ENCODE measurements at regions not wholly inside any gene's neighbourhood (a gene's known extent, or its start where the extent isn't known, plus 50 kb on each side); places are given as distances from the start of the nearest gene placed in this dataset.
"Not testable (repeated sequence)": the region's sequence is repeated elsewhere in the genome, so short reads cannot be mapped to it uniquely, and the experiment has no call there.

GRCh38 chr18:39489431-39489830 is 1923.8 kb upstream of the CELF4 start:
- DNase-seq (ENCODE audit: extremely low read depth in 1 of 11, low read depth in 9 of 11, low spot score in 4 of 11), result no peak

GRCh38 chr18:39487932-39488331 is 1922.3 kb upstream of the CELF4 start:
- DNase-seq (ENCODE audit: extremely low read depth in 1 of 11, low read depth in 9 of 11, low spot score in 4 of 11), result no peak

DNA sequence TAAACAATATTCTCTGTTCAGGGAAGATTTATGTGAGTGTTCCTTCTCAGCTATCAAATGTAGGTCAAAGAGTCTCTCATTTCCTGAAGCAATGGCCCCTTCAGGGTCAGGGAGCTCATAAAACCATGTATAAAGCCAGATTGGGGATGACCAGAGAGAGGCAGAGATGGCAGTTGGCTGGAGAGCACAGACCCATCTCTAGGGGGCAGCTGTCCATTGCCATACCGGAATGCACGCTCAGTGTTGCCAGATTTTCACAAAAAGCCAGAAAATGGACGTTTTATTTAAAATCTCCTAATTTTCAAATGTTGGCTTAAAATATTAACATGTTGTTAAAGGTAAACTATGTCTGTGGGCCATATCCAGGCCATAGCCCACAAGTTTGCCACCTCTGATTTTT is 1920.7 kb upstream of the CELF4 start:
- DNase-seq (ENCODE audit: extremely low read depth in 1 of 11, low read depth in 9 of 11, low spot score in 4 of 11), result no peak

DNA sequence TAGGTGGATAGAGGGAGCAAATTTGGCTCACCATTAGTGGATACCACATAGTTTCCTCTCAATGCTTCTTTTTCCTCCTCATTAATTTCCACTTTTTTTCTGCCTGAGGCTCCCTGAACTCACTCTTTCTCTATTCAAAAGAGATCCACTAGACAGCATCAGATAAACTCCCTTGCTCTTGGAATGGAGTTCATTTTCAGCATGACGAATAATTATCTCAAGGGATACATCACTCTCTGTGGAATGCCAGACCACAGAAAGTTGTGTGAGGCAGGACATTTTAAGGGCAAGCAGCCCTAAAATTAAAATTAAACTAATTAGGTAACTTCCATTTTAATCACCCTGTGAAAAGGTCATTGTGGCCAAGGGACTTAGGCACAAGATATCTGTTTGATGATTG is 1920.1 kb upstream of the CELF4 start:
- no peak for DNase-seq (ENCODE audit: extremely low read depth in 1 of 11, low read depth in 9 of 11, low spot score in 4 of 11)

- no peak for DNase-seq (ENCODE audit: extremely low read depth in 1 of 11, low read depth in 9 of 11, low spot score in 4 of 11)
These were observed 1915.7 kb upstream of the CELF4 start for GRCh38 chr18:39481281-39481680.

DNA sequence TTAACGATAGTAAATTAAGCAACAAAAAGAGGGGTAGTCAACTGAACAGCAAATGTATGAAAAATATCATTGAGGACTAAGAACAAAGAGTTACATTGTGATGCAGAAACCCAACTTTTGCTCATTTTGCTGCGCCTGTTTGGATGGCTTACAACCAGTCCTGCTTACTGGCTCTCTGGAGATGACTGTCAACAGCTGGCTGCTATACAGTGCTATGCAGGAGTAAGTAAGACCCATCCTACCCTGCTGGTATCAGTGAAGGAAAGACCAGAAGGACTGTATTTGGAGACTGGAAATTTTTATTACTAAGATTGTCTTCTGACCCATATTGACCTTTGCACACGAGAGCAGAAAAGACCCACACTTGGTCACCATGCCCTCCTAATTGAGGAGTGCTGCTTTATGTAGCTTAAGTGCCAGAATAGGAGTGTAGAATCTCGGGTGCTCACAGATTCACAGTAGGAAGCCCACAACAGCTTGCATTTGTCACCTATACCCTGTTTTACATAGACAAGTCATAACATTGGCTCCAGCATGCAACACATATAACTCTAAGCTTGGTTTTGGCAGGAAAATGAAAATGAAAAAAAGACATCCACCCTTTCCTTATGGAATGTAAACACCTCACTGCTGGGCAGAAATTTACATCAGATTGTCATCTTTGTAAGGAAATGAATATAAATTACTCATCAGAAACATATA is 1915.0 kb upstream of the CELF4 start:
- no peak for DNase-seq (ENCODE audit: extremely low read depth in 1 of 11, low read depth in 9 of 11, low spot score in 4 of 11)

DNA sequence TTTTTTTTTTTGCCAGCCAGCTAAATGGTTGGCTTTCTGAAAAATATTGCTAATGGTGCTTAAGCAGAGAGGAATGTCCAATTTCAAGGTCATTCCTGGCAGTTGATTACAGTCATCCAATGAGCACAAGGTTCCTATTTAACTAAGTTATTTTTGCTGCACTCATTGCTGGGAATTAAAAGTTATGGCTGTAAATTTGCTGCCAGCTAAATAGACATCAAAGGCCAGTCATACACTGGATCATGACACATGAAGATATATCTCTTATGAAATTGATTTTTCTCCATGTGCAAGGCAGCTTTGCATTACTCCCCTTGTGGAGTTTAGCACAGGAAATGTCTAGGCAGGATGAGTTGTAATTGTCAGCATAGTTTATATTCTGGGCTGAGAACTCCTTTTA is 1898.4 kb upstream of the CELF4 start:
- DNase-seq (ENCODE audit: extremely low read depth in 1 of 11, low read depth in 9 of 11, low spot score in 4 of 11), result no peak

DNA sequence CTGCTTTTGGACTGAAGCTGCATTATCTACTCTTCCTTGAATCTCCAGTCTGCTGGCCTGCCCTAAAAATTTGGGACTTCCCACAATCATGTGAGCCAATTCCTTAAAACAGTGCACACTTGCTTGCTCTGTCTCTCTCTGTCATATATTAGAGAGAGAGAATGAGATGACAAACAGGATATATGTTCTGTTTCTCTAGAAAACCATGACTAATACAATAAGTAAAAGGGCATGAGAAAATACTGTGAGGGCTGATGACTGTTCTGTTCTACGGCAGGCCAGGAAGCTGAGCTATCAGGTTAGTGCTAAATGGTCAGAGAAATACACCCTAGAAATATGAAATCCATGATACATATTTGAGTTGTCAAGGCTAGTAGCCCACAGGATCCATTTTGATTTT is 1896.8 kb upstream of the CELF4 start:
- DNase-seq (ENCODE audit: extremely low read depth in 1 of 11, low read depth in 9 of 11, low spot score in 4 of 11), result no peak

DNA sequence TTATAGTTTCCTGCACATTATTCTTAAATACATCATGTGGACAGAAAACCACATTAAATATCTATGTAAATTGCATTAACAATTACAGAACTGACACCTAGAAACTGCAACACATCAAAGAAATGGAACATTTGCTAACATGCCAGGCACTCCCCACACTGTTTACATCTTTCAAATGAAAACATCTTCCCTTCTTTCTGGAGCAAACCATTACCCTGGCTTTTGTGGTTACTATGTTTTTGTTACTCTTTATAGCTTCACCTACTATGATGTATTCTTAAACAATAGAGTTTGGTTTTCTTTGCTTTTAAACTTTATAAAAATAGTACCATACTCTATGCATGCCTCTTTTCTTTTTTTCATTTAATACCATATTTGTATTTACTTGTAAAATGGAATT is 1894.5 kb upstream of the CELF4 start:
- no peak for DNase-seq (ENCODE audit: extremely low read depth in 1 of 11, low read depth in 9 of 11, low spot score in 4 of 11)

DNA sequence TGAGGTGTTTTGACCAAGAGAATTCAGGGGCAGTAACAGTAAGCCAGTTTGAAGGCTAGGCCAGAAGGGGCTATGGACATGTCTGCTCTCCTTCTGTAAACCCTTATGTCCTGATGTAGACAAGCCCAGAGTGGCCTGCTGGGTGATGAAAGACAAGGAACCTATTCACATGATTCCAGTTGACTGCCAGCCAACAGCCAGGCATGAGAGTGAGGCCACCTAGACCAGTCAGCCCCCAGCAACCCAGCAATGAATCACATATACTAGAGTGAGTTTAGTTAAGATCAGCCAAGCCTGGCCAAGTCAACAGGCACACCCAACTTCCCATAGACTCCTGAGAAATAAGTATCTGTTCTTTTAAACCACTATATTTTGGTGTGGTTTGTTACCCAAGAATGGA is 1889.7 kb upstream of the CELF4 start:
- DNase-seq (ENCODE audit: extremely low read depth in 1 of 11, low read depth in 9 of 11, low spot score in 4 of 11), result no peak

DNA sequence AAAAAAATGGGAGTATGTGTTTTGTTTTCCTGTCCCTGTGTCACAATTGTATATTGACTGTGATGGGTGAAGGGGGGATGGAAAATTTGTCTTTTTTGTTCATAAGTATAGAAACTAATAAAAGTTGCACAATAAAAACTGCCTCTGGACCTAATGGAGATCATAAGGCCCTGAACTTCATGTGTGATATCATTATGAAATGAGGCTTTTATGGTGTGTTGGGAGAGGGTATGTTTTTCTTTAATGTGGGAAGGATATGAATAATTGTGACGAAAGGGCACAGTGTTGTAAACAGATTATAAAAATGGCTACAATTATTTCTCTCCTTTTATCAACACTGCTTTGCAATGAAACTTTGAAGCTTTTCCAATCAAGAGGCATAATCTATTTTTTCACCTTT is 1889.3 kb upstream of the CELF4 start:
- DNase-seq (ENCODE audit: extremely low read depth in 1 of 11, low read depth in 9 of 11, low spot score in 4 of 11), result no peak

DNA sequence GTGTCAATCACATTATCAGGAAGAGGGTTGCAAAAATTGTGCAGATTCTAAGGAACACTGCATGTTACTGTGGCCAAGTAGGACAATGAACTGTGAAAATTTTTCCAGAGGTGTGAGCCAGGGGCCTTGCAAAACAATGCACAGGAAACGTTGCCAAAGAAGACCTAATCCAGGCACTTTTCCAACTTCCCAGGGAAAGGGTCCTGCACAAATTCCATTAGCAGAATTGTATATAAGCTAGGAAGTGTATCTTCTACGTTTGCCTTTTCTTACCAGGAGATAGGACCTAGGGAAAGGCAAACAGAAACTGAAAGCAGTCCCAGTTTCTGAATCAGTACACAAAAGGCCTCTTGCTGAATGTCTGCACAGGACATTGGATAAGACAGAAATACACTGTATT is 1888.3 kb upstream of the CELF4 start:
- DNase-seq (ENCODE audit: extremely low read depth in 1 of 11, low read depth in 9 of 11, low spot score in 4 of 11), result peak in 9 of 11 donors; percentile 7 to 33 (median 19)

DNA sequence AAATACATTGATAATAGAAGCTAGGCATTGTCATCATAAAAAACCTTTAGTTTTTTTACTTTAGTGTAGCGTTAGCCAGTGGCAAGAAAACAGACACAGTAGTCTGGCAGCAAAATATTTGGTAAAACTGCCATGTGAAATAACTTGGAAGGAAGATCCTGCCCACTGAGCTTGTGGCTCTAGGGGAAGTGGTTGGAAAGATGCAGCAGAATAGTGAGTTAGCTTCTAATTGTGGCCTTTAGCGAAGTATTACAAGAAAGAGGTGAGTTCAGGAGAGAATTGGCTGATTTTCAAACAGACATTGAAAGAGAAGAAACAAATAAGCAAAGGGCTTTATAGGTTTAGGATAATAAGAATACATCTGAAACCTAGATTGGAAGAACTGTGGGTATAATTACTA is 1887.8 kb upstream of the CELF4 start:
- no peak for DNase-seq (ENCODE audit: extremely low read depth in 1 of 11, low read depth in 9 of 11, low spot score in 4 of 11)

GRCh38 chr18:39450958-39451357 is 1885.4 kb upstream of the CELF4 start:
- DNase-seq (ENCODE audit: extremely low read depth in 1 of 11, low read depth in 9 of 11, low spot score in 4 of 11), result no peak

GRCh38 chr18:39449566-39449965 is 1884.0 kb upstream of the CELF4 start:
- no peak for DNase-seq (ENCODE audit: extremely low read depth in 1 of 11, low read depth in 9 of 11, low spot score in 4 of 11)

- no peak for DNase-seq (ENCODE audit: extremely low read depth in 1 of 11, low read depth in 9 of 11, low spot score in 4 of 11)
These were observed 1883.3 kb upstream of the CELF4 start for GRCh38 chr18:39448942-39449341.

GRCh38 chr18:39444957-39445356 is 1879.4 kb upstream of the CELF4 start:
- not testable (repeated sequence) for DNase-seq (ENCODE audit: extremely low read depth in 1 of 11, low read depth in 9 of 11, low spot score in 4 of 11)

- no peak for DNase-seq (ENCODE audit: extremely low read depth in 1 of 11, low read depth in 9 of 11, low spot score in 4 of 11)
These were observed 1876.0 kb upstream of the CELF4 start for GRCh38 chr18:39441648-39442047.

DNA sequence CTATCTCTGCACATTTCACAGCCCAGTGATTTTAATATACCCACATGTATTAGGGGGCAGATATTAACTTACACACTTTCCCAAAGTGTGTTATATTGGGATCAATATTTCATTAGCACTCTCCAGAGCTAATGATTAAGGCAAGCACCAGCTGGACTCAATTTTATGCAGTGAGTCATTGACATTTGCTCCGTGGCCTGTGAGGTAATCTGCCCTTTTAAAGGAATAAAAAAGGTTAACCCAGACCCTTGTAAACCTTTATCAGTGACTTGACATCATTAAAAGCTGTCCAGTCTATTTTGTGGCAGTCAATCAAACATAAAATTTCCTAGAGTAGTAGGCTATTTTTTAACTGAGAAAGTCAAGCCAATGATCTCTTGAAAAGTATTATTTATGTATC is 1870.4 kb upstream of the CELF4 start:
- DNase-seq (ENCODE audit: extremely low read depth in 1 of 11, low read depth in 9 of 11, low spot score in 4 of 11), result no peak

GRCh38 chr18:39435209-39435608 is 1869.6 kb upstream of the CELF4 start:
- no peak for DNase-seq (ENCODE audit: extremely low read depth in 1 of 11, low read depth in 9 of 11, low spot score in 4 of 11)

DNA sequence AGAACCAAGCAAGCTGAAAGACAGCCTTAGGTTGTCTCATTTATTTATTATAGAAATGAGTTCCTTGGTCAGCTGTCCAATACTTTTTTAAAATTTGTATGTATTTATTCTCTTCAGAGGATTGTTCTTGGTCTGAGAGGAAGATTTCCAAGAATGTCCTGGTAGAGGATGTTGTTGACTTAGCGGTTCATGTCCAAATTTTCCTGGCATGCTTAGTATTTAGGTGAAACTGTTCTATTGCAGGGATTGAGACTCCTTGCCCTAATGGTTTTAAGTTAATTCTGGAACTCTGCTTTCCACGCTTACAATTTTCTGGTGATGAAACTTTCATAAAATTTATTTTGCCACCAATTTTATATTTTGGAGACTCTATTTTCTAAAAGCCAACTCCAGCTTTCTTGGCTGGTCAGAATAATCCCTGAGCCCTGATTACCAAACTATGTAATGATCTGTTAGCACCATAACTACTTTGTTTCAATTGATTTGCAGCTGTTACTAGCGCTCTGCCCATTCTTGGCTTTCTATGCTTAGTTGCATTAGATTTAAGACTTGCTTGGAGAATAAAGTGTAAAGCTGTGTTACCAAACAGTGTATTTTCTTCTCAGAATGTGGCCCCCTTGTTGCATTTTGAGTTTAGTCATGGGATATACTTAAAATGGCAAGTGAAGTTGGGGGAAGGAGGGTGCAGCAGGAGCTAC is 1868.8 kb upstream of the CELF4 start:
- DNase-seq (ENCODE audit: extremely low read depth in 1 of 11, low read depth in 9 of 11, low spot score in 4 of 11), result no peak
